IMR-90 (cell line): ENCODE measurements at regions not wholly inside any gene's neighbourhood (a gene's known extent, or its start where the extent isn't known, plus 50 kb on each side); places are given as distances from the start of the nearest gene placed in this dataset.
"Not testable (repeated sequence)": the region's sequence is repeated elsewhere in the genome, so short reads cannot be mapped to it uniquely, and the experiment has no call there.

Experiments used
- ATAC-seq: fragments of 200-7000 bp; cut with Tn5 transposase; 2 replicates; pipeline ENCODE4 v1.9.1; 2020; ENCODE audit warnings: low read depth, mild to moderate bottlenecking, moderate library complexity
- BruUV-seq: library from RNA; stranded (reverse); fragments of 400-500 nt; replicated peaks from 2 replicates; lab custom pipeline; 2021; lab: Mats Ljungman, UMichigan
- CTCF ChIA-PET: fragments of 300-600 bp; formaldehyde crosslinking; extraction: SDS; loops from one replicate; lab custom pipeline; 2021; ENCODE audit warnings: antibody characterized with exemption; lab: Yijun Ruan, JAX
- POLR2A ChIA-PET: fragments of 300-600 bp; sonication (Branson Sonifier 250); formaldehyde crosslinking; loops from one replicate; lab custom pipeline; 2022; ENCODE audit warnings: antibody characterized with exemption; ENCODE audit not compliant: unreplicated experiment; lab: Charles Lee
- DNase-seq: peaks from one replicate; pipeline ENCODE4 v3.0.0; 2013
- H2AFZ ChIP-seq: replicated peaks from 2 replicates; pipeline ENCODE3; 2013; ENCODE audit warnings: low read length, mild to moderate bottlenecking; ENCODE audit not compliant: poor library complexity
- H2AK5ac ChIP-seq: 2 replicates; pipeline ENCODE4 v1.6.1; 2013; ENCODE audit warnings: low read depth, low read length, inconsistent platforms
- H2AK9ac ChIP-seq: replicated peaks from 2 replicates; pipeline ENCODE3; 2013; ENCODE audit warnings: mild to moderate bottlenecking, low read depth, low read length, moderate library complexity; ENCODE audit not compliant: poor library complexity
- H2BK120ac ChIP-seq: 2 replicates; pipeline ENCODE4 v1.6.1; 2013; ENCODE audit warnings: low read depth, low read length, inconsistent platforms
- H2BK15ac ChIP-seq: 3 replicates; pipeline ENCODE4 v1.6.1; 2013; ENCODE audit warnings: low read depth, low read length, inconsistent platforms
- H2BK20ac ChIP-seq: 2 replicates; pipeline ENCODE4 v1.6.1; 2013; ENCODE audit warnings: low read depth, mild to moderate bottlenecking, inconsistent platforms, low read length, moderate library complexity
- H2BK5ac ChIP-seq: 2 replicates; pipeline ENCODE4 v1.6.1; 2013; ENCODE audit warnings: mild to moderate bottlenecking, low read depth, low read length, inconsistent platforms; ENCODE audit not compliant: poor library complexity, severe bottlenecking
- H3K14ac ChIP-seq: replicated peaks from 2 replicates; pipeline ENCODE4 v1.6.1; 2013; ENCODE audit warnings: low read depth, low read length, inconsistent platforms
- H3K18ac ChIP-seq: 2 replicates; pipeline ENCODE4 v1.6.1; 2013; ENCODE audit warnings: low read depth, low read length, control low read depth
- H3K23ac ChIP-seq: 2 replicates; pipeline ENCODE4 v1.6.1; 2013; ENCODE audit warnings: low read depth, low read length, inconsistent platforms
- H3K27ac ChIP-seq: 2 replicates; pipeline ENCODE4 v1.5.1; 2013; ENCODE audit warnings: mild to moderate bottlenecking, control low read depth, low read length; ENCODE audit not compliant: insufficient read depth
- H3K27me3 ChIP-seq: 2 replicates; pipeline ENCODE4 v1.6.1; 2013; ENCODE audit warnings: low read length; ENCODE audit not compliant: control insufficient read depth, insufficient read depth
- H3K36me3 ChIP-seq: 2 replicates; pipeline ENCODE4 v1.6.1; 2013; ENCODE audit warnings: low read length, mixed read lengths; ENCODE audit not compliant: control insufficient read depth, insufficient read depth
- H3K4ac ChIP-seq: 2 replicates; pipeline ENCODE4 v1.6.1; 2013; ENCODE audit warnings: low read depth, low read length, inconsistent platforms
- H3K4me1 ChIP-seq: 2 replicates; pipeline ENCODE4 v1.6.1; 2013; ENCODE audit warnings: low read length, mixed read lengths; ENCODE audit not compliant: control insufficient read depth, insufficient read depth
- H3K4me2 ChIP-seq: 2 replicates; pipeline ENCODE4 v1.6.1; 2013; ENCODE audit warnings: low read depth, mild to moderate bottlenecking, control low read depth, low read length, moderate library complexity
- H3K4me3 ChIP-seq: 2 replicates; pipeline ENCODE4 v1.5.1; 2013; ENCODE audit warnings: low read depth, mild to moderate bottlenecking, control low read depth, low read length, moderate library complexity; ENCODE audit not compliant: insufficient read depth
- H3K56ac ChIP-seq: 2 replicates; pipeline ENCODE4 v1.6.1; 2013; ENCODE audit warnings: low read length, inconsistent platforms; ENCODE audit not compliant: insufficient read depth; ENCODE audit errors: extremely low read depth
- H3K79me1 ChIP-seq, 2 experiments: 2 replicates each; pipeline ENCODE4 v1.6.1; 2013; ENCODE audit warnings: low read length in 2 of 2, inconsistent platforms in 1 of 2, low read depth in 1 of 2
- H3K9ac ChIP-seq: 2 replicates; pipeline ENCODE4 v1.6.1; 2013; ENCODE audit warnings: low read depth, low read length, control low read depth
- H3K9me1 ChIP-seq: 2 replicates; pipeline ENCODE4 v1.6.1; 2013; ENCODE audit warnings: low read length, inconsistent platforms; ENCODE audit not compliant: insufficient read depth
- H3K9me3 ChIP-seq: 2 replicates; pipeline ENCODE4 v1.6.1; 2013; ENCODE audit warnings: low read length; ENCODE audit not compliant: control insufficient read depth, insufficient read depth
- H4K20me1 ChIP-seq: 2 replicates; pipeline ENCODE4 v1.6.1; 2013; ENCODE audit warnings: low read length, inconsistent platforms; ENCODE audit not compliant: insufficient read depth
- H4K5ac ChIP-seq: 2 replicates; pipeline ENCODE4 v1.6.1; 2013; ENCODE audit warnings: mild to moderate bottlenecking, low read depth, low read length, control low read depth
- H4K8ac ChIP-seq, 2 experiments: 2 replicates each; pipeline ENCODE4 v1.6.1; 2013; ENCODE audit warnings: low read depth in 2 of 2, low read length in 2 of 2, control low read depth in 1 of 2, inconsistent platforms in 1 of 2
- H4K91ac ChIP-seq: 2 replicates; pipeline ENCODE4 v1.6.1; 2013; ENCODE audit warnings: low read depth, low read length, inconsistent platforms; ENCODE audit not compliant: insufficient read depth
- WGBS, 2 experiments: methylation state at CpG; one replicate each; pipeline versions ENCODE4 v1.1.5 to v1.1.7; 2013; ENCODE audit warnings: missing lambda C conversion rate in 2 of 2; ENCODE audit not compliant: insufficient read length in 1 of 2; ENCODE audit errors: extremely low coverage in 2 of 2; 5-methylcytosine and 5-hydroxymethylcytosine counted together
- dilution Hi-C: fragments of 300-500 bp; cut with HindIII; formaldehyde crosslinking; loops from one replicate; pipeline ENCODE4 v1.14.3; 2018; ENCODE audit warnings: low sequenced_read_pairs; ENCODE audit not compliant: unreplicated experiment
- in situ Hi-C: fragments of 300-500 bp; cut with MboI; formaldehyde crosslinking; loops from 3 replicates; pipeline ENCODE4 v1.14.3; 2019; ENCODE audit warnings: low sequenced_read_pairs, inconsistent platforms, mixed read lengths
- intact Hi-C: fragments of 100-400 bp; cut with micrococcal nuclease; formaldehyde crosslinking; loops from 2 replicates; pipeline ENCODE4 v1.10.0; 2022

DNA sequence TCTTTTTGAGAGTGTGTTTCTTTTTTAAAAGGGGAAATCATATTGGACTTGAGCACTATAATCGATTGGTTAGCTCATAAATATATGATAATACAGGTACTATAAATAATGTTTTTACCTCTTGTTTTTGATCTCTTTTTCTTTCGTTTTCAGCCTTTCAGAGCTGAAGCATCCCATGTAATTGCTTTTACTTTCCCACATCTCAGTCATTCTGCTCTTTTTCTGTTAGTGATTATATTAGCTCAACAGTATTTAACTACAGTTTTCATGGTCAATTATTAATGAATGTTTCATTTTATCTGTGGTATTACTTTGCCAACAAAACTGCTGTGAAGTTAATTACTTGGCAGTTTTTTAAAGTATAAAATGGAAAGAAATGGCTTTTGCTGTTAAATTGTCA is 811.1 kb downstream of the PRIM2 start:
- H2BK5ac ChIP-seq, dilution Hi-C loops, H3K9me1 ChIP-seq, H3K4me2 ChIP-seq, H3K14ac ChIP-seq, H3K23ac ChIP-seq, CTCF ChIA-PET, H4K8ac ChIP-seq, H3K18ac ChIP-seq, intact Hi-C loops, H2AK9ac ChIP-seq, H3K36me3 ChIP-seq, H2AFZ ChIP-seq, H4K5ac ChIP-seq, H3K9me3 ChIP-seq, H3K9ac ChIP-seq, H3K27me3 ChIP-seq, H3K4me3 ChIP-seq, DNase-seq, in situ Hi-C loops, H2AK5ac ChIP-seq, H2BK20ac ChIP-seq, BruUV-seq, H3K27ac ChIP-seq, ATAC-seq, H3K4me1 ChIP-seq, H3K4ac ChIP-seq, H2BK120ac ChIP-seq, H2BK15ac ChIP-seq, H3K56ac ChIP-seq, H3K79me1 ChIP-seq, H4K20me1 ChIP-seq, H4K91ac ChIP-seq: not testable (repeated sequence)
- WGBS, 2 experiments: no CpG with 5 or more reads among the region's 2 CpGs
- POLR2A ChIA-PET: interaction anchor here (0.5 kb wide), 1 partner anchor 19 kb away, joined by 7 read pairs; no protein-coding TSS in a partner anchor

DNA sequence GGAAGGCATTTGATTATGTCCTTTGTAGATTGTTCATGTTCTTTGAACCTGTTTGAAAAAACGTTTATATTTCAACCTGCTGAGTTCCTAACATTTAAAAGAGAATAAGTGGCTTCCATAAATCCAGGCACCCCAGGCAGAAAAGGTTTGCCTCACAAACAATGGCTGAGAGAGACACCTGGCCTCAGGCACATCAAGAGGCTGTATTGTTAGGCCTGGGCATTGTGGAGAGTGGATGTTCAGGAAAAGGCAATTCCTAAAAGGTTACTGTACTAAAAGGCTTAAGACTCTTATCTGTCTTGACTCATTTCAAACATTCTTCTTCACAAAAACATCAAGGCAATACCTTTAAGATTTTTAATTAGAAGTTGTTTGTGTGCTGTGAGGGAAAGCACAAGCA is 811.7 kb downstream of the PRIM2 start:
- H4K91ac ChIP-seq, H3K36me3 ChIP-seq, H2BK15ac ChIP-seq, H3K27ac ChIP-seq, H3K27me3 ChIP-seq, H3K4ac ChIP-seq, H2AK9ac ChIP-seq, H3K56ac ChIP-seq, H3K9ac ChIP-seq, H4K5ac ChIP-seq, CTCF ChIA-PET, H3K18ac ChIP-seq, H3K9me1 ChIP-seq, H3K4me2 ChIP-seq, H4K20me1 ChIP-seq, H2AFZ ChIP-seq, dilution Hi-C loops, H2BK20ac ChIP-seq, H2BK5ac ChIP-seq, H2BK120ac ChIP-seq, intact Hi-C loops, in situ Hi-C loops, H3K4me3 ChIP-seq, ATAC-seq, H3K23ac ChIP-seq, H3K14ac ChIP-seq, H3K79me1 ChIP-seq, POLR2A ChIA-PET, BruUV-seq, H3K9me3 ChIP-seq, H2AK5ac ChIP-seq, H3K4me1 ChIP-seq, H4K8ac ChIP-seq, DNase-seq: not testable (repeated sequence)
- WGBS, 2 experiments: no CpG with 5 or more reads among the region's 1 CpG
